HL-60/S4 treated with retinoic acid at 250 ng/mL for 4 days and 3 days (cell line): ENCODE measurements at regions not wholly inside any gene's neighbourhood (a gene's known extent, or its start where the extent isn't known, plus 50 kb on each side); places are given as distances from the start of the nearest gene placed in this dataset.

Experiments used
- in situ Hi-C: fragments of 300-500 bp; cut with MboI; formaldehyde crosslinking; loops from 2 replicates; pipeline ENCODE4 v1.7.0; 2022; ENCODE audit warnings: low sequenced_read_pairs

- in situ Hi-C loops = no loop called here
These were observed 65.0 kb downstream of the CBLN1 start for GRCh38 chr16:49216593-49216992.

DNA sequence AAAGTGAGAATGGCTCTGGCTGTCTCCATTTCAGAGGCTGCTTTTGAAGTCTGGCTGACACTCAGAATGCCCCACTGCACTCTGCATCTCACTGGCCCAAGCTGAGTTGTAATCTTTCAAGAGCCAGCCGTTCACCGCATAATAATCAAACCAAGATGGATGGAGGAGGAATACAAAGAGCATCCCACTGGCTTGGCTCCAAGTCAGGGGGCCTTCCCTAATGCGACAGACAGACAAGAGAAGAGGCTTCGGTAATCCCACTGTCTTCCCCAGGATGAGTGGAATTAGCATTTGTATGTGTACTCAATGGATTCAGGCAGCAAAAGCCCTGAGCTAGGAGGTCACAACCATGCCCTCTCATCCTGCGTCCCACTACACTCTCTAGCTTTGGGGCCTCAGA lies 68.0 kb downstream of the CBLN1 start:
- in situ Hi-C loops = no loop called here

- in situ Hi-C loops = no loop called here
These were observed 77.4 kb downstream of the CBLN1 start for GRCh38 chr16:49204191-49204590.

DNA sequence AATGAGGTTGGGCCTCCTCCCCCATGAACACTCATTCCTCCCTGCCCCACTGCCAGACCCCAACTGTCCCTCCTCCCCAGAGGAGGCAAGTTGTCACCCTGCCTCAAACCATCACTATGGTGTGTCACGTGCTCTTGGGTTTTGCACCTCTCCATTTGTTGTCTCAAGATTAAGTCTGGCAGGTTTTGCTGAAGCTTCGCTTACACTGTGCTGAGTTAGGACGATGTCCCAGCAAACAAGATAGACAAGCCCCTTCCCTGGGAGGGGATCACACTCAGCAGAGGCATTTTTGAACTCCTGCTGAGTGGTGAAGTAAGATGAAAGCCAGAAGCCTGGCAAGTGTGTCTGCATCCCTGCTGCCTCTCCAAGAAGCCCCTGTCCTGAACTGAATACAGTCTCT lies 78.3 kb downstream of the CBLN1 start:
- in situ Hi-C loops = no loop called here

GRCh38 chr16:49201118-49201517 lies 80.5 kb downstream of the CBLN1 start:
- in situ Hi-C loops = no loop called here

GRCh38 chr16:49200223-49200820 lies 81.3 kb downstream of the CBLN1 start:
- in situ Hi-C loops = no loop called here

GRCh38 chr16:49195237-49195548 lies 86.4 kb downstream of the CBLN1 start:
- in situ Hi-C loops = no loop called here

DNA sequence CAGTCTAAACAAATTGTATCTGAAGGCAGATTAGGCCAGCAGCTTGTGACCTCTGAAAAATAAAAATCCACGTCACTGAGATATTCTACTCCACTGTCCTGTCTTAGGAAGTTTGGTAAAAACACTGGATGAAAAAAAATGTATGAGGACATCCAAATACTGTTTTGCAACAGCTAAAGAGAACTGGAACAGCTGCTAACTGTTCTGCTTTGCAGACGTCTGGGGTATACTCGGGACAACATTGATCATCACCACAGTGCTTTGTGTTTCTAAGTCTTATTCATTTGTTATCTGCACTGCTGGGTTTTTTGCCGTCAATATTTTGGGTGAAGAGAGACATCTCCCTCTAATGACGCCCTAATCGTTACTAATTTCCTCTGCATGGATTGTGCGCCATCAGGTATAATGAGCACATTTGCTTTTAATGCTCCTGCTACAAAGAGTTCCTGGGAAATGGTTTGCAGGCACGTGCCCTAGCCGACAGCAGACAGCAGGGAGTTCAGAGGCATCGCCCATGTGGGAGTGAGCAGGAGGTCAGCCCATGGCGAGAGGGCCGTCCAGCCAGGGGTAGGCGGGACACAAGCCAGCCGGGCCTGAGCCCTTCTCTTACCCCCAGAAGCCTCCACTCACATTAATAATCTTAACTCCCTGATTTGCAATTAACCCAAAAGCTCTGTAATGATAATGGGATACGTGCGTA lies 87.0 kb downstream of the CBLN1 start:
- in situ Hi-C loops = no loop called here

DNA sequence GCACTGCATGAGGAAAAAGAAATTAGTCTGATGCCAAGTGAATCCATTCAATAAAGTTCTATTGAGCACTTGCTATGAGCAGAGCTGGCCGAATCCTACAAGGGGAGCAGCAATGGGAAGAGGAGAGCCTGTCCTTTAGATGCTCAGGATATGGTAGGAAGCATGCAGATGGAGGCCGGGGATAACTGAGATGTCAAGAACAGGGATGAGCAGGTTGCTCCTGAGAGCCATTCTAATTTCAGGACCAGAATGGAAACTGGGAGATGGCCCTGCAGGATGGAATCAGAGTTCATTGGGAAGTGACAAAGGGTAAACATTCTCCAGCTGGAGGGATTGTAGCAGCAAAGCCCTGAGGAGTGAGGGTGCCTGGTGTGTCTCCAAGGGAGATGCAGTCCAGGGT lies 88.0 kb downstream of the CBLN1 start:
- in situ Hi-C loops = no loop called here

DNA sequence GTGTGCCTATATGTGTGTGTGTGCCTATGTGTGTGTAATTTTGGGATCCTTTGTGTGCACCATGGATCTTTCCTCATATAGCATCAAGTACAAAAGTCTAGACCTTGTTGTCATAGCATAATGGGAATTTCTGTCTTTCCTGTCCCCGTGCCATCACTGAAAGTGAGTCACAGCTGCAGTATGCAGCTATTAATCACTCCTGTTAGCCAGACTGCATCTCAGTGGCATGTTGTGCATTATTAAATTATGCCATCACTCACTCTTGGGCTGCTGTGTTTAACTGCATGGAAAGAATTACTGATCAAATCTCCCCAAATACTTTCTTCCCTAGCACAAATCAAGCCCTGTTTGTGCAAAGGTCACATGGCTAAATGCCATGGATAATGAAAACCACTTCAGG lies 92.4 kb downstream of the CBLN1 start:
- in situ Hi-C loops = no loop called here

GRCh38 chr16:49183911-49184310 lies 97.7 kb downstream of the CBLN1 start:
- in situ Hi-C loops = no loop called here

DNA sequence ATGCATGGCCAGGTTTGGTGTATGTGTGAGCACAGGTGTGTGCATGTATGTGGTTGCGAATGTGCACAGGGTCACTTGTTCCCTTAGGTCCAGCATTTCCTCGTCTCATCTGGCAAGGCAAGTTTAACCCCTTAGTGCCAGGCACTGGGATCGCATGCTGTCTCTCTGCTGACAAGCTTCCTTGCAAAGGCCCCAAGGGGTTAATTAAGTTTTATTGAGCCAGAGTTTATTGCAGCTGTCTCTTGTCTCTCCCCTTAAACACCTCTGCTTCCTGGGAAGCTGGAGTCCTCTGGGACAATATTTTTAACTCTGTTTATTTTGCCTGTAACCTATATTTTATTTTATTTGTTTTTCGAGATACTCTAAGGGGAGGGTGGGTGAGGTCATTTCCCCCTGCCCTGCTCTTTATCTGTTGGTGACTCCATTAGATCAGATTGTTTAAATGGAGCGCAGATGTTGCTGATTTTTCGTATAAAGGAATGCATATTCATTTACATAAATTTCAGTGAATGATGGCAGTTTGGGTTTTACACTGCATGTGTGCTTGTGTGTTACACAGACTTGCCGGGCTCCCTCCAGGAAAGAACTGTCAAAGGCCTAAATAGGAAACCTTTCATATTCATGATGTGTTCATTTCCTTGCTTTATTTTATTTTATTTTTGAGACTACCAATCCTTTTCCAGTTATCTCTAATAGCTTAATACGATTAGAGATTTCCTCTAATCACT lies 99.7 kb downstream of the CBLN1 start:
- in situ Hi-C loops = no loop called here

DNA sequence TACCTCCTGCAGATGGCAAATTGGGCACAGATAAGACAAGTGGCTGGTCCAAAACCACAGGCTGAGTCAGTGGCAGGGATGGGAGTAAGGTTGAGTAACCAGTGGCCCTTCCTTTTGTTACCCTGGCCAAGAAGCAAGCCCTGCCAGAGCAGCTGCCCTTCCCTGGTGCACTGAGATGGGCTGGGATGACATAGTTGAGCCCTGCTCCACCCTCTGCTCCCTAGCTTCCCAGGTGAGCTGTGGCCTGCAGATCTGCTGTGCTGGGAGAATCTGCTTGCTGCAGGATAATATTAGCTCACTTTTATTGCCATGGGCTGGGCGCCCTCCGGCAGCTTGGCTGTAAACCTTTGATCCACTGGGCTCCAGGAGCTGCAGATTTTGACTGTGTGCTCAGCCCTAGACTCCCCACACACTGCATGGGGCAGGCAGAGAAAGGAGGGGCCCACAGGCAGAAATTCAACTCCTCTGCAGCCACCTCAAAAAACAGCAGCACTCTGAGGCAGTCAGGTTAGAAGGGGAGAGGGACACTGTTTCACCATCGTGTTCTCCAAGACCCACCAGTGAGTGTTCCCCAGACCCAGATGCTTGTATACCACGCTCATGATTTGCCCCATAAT lies 101.8 kb downstream of the CBLN1 start:
- in situ Hi-C loops = no loop called here

DNA sequence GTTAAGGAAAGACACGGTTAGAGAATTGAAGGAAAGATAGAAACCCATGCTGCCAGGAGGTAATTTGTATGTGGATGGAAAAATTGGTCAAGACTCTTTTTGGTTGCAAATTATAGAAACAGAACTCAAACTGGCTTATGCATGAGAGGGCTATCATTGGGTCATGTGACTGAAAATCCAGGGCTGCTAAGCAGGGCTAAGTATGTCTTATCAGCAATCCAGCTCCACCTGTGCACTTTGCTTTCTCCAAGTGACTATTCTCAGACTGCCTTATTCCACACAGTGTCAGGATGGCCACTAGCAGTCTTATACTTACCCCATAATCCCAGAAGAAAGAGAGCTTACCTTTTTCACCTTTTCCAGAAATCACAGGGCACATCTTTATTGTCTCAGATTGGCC lies 113.5 kb downstream of the CBLN1 start:
- in situ Hi-C loops = no loop called here

DNA sequence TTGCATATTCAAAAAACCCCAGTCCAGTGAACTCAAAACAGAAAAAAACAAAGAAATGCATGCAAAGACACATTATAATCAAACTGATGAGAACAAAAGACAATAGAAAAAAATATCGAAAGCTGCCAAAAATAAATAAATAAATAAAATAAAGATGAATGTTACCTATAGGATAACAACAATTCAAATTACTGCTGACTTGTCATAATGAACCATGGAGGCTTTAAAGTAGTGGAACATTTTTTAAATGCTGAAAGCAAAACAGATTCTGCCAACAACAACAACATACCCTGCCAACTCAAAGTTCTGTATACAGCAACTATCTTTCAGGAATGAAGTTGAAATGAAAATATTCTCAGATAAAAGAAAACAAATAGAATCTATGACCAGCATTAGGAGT lies 116.6 kb downstream of the CBLN1 start:
- in situ Hi-C loops = no loop called here

- in situ Hi-C loops = no loop called here
These were observed 120.4 kb downstream of the CBLN1 start for GRCh38 chr16:49161191-49161590.

DNA sequence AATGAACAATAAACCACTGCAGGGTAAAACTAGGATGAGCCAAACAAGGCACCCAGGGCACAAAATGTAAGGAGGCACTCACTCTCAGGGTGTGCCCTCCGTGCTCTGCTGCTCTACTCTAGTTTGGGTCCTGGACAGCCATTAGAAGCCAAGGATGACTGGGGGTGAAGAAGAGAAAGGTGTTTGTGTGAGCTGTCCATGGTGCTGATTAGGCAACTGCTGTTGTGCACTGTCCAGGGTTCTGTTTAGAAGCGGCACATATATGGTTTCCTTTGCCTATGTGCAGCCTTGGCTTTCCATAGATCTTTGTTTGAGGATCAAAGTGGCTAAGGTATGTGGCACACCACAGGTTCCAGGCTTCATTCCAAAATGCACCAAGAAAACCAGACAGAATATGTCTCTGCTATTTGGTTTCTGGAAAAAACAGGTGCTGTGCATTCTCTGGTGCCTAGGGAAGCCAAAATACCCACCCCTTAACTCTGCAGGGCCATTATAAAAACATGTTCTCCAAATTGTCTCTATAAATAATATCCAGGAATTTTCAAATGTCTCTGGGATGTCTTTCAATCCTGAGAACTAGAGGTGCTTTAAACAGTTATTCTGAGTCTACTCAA lies 123.5 kb downstream of the CBLN1 start:
- in situ Hi-C loops = no loop called here

DNA sequence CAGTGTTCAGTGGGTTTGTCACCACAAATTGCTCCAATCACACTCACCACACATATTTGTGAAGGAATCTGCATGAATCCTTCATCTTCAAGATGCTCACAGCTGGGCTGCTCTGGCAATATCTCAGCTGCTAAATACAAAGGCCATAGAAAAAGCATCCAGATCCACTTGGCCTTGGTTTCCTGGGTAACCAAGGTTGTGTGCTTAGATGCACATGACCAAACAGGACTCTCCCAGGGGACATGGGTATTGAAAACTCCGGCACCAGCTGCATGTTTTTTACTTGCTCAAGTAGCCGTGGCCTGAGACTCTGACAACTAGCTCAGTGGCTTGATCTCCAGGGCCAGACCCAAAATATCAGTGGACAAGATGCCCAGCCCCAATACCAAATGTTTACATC lies 131.3 kb downstream of the CBLN1 start:
- in situ Hi-C loops = no loop called here

DNA sequence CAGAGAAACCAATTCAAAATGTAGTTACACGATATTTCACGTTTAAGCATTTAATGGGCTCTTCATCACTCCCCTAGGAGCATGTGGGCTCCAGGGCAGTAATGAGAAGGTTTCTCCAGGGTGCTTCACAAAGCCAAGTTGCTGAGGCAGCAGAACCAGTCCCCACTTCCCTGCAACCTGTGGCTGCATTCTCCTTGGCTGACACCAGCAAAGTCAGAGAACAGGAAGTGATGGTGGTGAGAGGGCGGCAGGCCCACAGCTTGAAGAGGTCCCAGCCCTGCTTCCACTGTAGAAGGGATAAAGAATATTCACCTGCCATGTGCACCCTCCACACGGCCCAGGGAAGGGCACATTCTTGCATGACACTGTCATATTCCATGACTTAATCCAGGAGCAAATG lies 133.2 kb downstream of the CBLN1 start:
- in situ Hi-C loops = no loop called here

- in situ Hi-C loops = no loop called here
These were observed 141.0 kb downstream of the CBLN1 start for GRCh38 chr16:49140618-49141017.

DNA sequence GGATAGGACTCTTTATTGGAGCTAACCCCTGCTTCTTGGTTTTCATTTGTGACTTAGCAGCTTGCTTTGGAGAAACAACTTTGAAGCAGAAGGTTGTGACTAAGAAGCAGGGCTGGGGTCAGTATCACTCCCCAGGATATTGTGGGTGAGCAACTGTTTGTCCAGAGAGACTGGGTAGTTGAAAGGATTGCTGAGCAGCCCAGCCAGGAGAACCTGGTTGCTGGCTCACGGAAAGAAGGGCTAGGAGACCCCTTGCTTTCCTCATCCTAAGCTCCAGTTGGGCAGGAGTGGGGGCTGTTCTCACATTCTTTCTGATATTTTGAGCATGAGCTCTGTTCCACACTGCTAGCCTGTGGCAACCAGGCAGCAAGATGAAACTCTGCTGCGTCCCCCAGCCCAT lies 151.2 kb downstream of the CBLN1 start:
- in situ Hi-C loops = no loop called here

- in situ Hi-C loops = no loop called here
These were observed 151.7 kb downstream of the CBLN1 start for GRCh38 chr16:49129935-49130334.
